AG04449 (cell line): ENCODE measurements at regions not wholly inside any gene's neighbourhood (a gene's known extent, or its start where the extent isn't known, plus 50 kb on each side); places are given as distances from the start of the nearest gene placed in this dataset.

ENCODE experiments used
- CTCF ChIA-PET: fragments of 350-600 bp; formaldehyde crosslinking; extraction: SDS; loops from one replicate; lab custom pipeline; 2021; ENCODE audit warnings: antibody characterized with exemption; lab: Yijun Ruan, JAX
- POLR2A ChIA-PET: fragments of 400-600, 350-600 bp; formaldehyde crosslinking; extraction: SDS; loops from one replicate; lab custom pipeline; 2020; ENCODE audit warnings: antibody characterized with exemption, inconsistent platforms; lab: Yijun Ruan, JAX
- DNase-seq: peaks from one replicate; pipeline ENCODE4 v3.0.0-alpha.2; 2010; ENCODE audit warnings: low read depth, low spot score
- H3K4me3 ChIP-seq: 2 replicates; pipeline ENCODE4 v1.5.1; 2011; ENCODE audit warnings: low read depth, mild to moderate bottlenecking, control low read depth, low read length
- CTCF ChIP-seq: IDR thresholded peaks from one replicate; pipeline ENCODE4 v1.5.1; 2011; ENCODE audit warnings: mild to moderate bottlenecking, moderate library complexity, low read length, control low read depth, inconsistent platforms; ENCODE audit not compliant: insufficient read depth; ENCODE audit errors: missing control alignments

DNA sequence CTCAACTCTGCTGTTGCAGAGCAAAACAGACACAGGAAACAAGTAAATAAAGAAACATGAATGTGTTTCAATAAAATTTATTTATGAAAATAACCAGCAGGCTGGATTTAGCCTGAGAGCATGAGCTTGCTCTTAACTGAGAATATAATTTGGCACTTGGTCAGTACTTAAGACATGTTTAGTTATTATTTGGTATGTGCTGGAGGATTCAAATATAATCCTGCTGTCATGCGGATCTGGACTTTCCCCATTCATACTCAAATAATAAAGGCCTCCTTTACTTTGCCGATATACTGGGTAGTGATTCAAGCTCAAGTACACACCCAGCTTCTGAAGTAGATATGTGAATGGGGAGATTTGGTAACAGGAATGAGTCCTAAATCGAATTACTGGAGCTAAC, 465.5 kb upstream of the HS3ST1 start:
- ChIA-PET CTCF (no interaction called here), POLR2A (no interaction called here)
- DNase-seq, result no peak
- no peak overlapping the region for H3K4me3 ChIP-seq
- no peak for TF ChIP-seq CTCF

DNA sequence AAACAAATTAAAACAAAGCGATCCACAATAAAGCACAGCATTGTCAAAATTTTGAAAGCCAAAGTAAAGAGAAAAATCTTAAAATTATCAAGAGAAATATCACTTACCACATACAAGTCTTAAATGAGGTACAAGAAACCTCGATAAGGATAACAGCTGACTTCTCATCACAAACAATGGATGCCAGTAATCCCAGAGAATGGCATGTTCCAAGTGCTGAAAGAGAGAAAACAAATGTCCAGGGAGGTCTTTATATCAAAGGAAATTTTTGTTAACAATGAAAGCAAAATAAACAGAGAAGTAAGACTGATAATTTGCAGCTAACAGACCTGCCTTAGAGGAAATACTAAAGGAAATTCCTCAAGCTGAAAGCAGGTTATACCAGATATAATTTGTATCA, 460.4 kb upstream of the HS3ST1 start:
- DNase-seq, result no peak
- ChIA-PET POLR2A (no interaction called here), CTCF (no interaction called here)
- H3K4me3 ChIP-seq, result no peak overlapping the region
- TF ChIP-seq CTCF, result no peak

GRCh38 chr4:11881947-11882346, 453.3 kb upstream of the HS3ST1 start:
- TF ChIP-seq CTCF, result no peak
- DNase-seq, result no peak
- ChIA-PET POLR2A (no interaction called here), CTCF (no interaction called here)
- H3K4me3 ChIP-seq, result no peak overlapping the region

- ChIA-PET CTCF (no interaction called here), POLR2A (no interaction called here)
- TF ChIP-seq CTCF, result no peak
- DNase-seq, result no peak
- no peak overlapping the region for H3K4me3 ChIP-seq
Measured at GRCh38 chr4:11881364-11881763, 452.7 kb upstream of the HS3ST1 start.

GRCh38 chr4:11878241-11878640, 449.5 kb upstream of the HS3ST1 start:
- no peak for TF ChIP-seq CTCF
- DNase-seq, result no peak
- ChIA-PET POLR2A (no interaction called here), CTCF (no interaction called here)
- H3K4me3 ChIP-seq, result no peak overlapping the region

DNA sequence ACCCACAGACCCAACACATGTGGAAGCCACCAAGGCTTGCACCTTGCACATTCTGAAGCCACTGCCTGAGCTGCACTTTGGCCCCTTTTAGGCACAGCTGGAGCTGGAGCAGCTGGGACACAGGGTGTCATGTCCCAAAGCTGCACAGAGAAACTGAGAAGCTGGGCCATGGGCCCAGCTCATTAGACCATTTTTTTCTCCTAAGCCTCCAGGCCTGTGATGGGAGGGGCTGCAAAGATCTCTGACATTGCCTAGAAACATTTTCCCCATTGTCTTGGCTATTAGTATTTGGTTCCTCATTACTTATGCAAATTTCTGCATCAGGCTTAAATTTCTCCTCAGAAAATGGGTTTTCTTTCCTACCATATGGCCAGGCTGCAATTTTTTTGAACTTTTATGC, 447.4 kb upstream of the HS3ST1 start:
- ChIA-PET CTCF (no interaction called here), POLR2A (no interaction called here)
- H3K4me3 ChIP-seq, result no peak overlapping the region
- TF ChIP-seq CTCF, result no peak
- DNase-seq, result no peak
